IPS-15b (cell line): ENCODE measurements at regions not wholly inside any gene's neighbourhood (a gene's known extent, or its start where the extent isn't known, plus 50 kb on each side); places are given as distances from the start of the nearest gene placed in this dataset.

Experiments
- H3K27me3 ChIP-seq: one replicate; pipeline ENCODE4 v1.6.1; 2013; ENCODE audit warnings: low read length; ENCODE audit not compliant: control insufficient read depth, insufficient read depth
- H3K36me3 ChIP-seq: one replicate; pipeline ENCODE4 v1.6.1; 2013; ENCODE audit warnings: low read length; ENCODE audit not compliant: control insufficient read depth, insufficient read depth
- H3K4me1 ChIP-seq: one replicate; pipeline ENCODE4 v1.6.1; 2013; ENCODE audit warnings: mild to moderate bottlenecking, low read length; ENCODE audit not compliant: control insufficient read depth, insufficient read depth
- H3K4me3 ChIP-seq: one replicate; pipeline ENCODE4 v1.5.1; 2013; ENCODE audit warnings: low read depth, low read length
- H3K9ac ChIP-seq: one replicate; pipeline ENCODE4 v1.6.1; 2013; ENCODE audit warnings: low read depth, mild to moderate bottlenecking, low read length
- H3K9me3 ChIP-seq: one replicate; pipeline ENCODE4 v1.6.1; 2013; ENCODE audit warnings: mild to moderate bottlenecking, low read length; ENCODE audit not compliant: control insufficient read depth, insufficient read depth

DNA sequence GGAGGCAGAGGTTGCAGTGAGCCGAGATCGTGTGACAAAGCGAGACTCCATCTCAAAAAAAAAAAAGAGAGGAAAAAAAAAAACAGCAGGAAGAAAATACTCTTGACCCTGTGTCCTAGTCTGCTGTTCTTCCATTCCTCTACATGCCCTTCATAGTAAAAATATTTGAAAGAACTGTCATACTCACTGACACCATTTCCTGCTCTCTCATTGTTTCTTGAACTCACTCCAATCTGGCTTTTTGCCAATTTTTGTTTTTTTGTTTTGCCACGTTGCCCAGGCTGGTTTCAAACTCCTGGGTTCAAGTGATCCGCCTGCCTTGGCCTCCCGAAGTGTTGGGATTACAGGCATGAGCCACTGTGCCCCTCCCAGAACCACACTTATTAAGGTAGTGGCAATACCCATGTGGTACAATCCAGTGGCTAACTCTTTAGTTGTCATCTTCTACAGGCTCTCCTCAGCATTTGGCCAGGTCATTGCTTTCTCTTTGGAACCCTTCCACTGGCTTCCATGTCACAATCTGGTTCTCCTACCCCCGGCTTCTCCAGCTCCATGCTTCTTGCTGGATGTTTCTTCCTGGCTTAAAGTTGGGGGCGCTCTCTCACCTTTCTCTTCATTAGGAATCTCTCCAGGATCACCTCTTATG, 238.2 kb upstream of the C2CD4B start:
- Histone ChIP-seq H3K27me3 (no peaks in the 10 kb centered on the region), H3K4me1 (no peaks in the 10 kb centered on the region), H3K9me3 (no peaks in the 10 kb centered on the region), H3K9ac (no peak overlapping the region), H3K36me3 (peaks cover 3% of the 10 kb centered on the region), H3K4me3 (no peak overlapping the region)

GRCh38 chr15:62404194-62404985, 239.3 kb upstream of the C2CD4B start:
- H3K9ac ChIP-seq: no peak overlapping the region
- H3K27me3 ChIP-seq: no peaks in the 10 kb centered on the region
- H3K4me1 ChIP-seq: no peaks in the 10 kb centered on the region
- no peaks in the 10 kb centered on the region for H3K9me3 ChIP-seq
- peaks cover under 1% of the 10 kb centered on the region for H3K36me3 ChIP-seq
- H3K4me3 ChIP-seq: no peak overlapping the region

DNA sequence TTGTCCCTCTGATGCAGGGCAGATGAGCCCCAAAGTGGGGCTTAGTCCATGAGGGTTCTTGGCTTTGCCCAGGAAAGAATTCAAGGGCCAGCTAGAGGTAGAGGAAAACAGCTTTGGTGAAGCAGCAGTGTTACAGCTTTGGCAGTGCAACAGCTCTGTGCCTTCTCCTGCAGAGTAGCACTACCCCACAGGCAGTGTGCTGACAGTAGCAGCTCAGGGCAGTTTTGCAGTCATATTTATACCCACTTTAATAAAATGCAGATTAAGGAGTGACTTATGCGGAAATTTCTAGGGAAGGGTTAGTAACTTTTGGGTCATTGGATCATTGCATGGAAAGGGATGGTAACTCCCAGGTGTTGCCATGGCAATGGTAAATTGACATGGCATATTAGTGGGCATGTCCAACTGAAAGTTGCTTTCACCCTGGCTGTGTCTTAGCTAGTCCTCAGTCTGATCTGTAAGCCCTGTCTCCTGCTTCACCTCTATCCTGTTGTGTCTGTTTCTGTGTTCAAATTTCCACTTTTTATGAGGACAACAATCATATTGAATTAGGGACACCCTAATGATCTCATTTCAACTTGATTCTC, 241.3 kb upstream of the C2CD4B start:
- no peaks in the 10 kb centered on the region for H3K27me3 ChIP-seq
- H3K36me3 ChIP-seq: no peaks in the 10 kb centered on the region
- no peaks in the 10 kb centered on the region for H3K9me3 ChIP-seq
- no peak overlapping the region for H3K4me3 ChIP-seq
- no peaks in the 10 kb centered on the region for H3K4me1 ChIP-seq
- H3K9ac ChIP-seq: no peak overlapping the region

DNA sequence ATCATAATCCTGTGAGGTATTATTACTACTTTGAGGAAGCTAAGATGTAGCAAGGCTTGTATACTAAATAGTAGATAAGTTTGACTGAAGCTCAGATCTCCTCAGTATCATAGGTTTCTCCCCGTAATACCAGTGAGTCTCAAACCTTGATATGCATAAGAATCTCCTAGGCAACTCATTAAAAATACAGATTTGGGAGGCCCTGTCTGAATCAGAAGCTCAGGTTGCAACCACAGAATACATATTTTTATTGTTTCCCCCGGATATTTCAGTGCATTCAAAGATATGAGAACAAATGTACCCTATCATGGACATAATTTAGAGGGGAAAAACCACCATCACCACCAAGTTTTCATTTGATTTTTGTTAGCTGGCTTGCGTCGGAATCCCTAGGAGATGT, 242.1 kb upstream of the C2CD4B start:
- no peak overlapping the region for H3K9ac ChIP-seq
- H3K9me3 ChIP-seq: no peaks in the 10 kb centered on the region
- H3K4me1 ChIP-seq: no peaks in the 10 kb centered on the region
- no peak overlapping the region for H3K4me3 ChIP-seq
- H3K27me3 ChIP-seq: no peaks in the 10 kb centered on the region
- no peaks in the 10 kb centered on the region for H3K36me3 ChIP-seq

DNA sequence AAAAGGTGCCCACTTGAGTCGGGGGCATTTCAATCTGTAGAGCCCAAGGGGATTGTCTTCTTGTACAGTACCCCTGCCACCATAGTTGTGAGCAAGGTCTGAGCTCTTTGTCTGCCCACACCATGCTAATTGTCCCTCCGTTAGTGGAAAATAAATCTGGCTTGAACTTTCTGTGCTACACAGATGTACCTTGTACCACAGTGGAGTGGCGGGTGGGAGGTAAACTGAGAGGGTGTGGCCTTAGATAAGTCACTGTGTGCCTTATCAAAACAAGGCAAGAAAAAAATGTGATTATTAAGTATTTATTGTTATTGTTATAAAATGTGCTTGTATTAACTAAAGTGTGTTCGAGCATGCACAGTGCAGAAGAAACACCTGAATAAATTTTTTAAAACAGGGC, 242.9 kb upstream of the C2CD4B start:
- Histone ChIP-seq H3K36me3 (no peaks in the 10 kb centered on the region), H3K9ac (no peak overlapping the region), H3K4me3 (no peak overlapping the region), H3K4me1 (no peaks in the 10 kb centered on the region), H3K27me3 (no peaks in the 10 kb centered on the region), H3K9me3 (no peaks in the 10 kb centered on the region)

DNA sequence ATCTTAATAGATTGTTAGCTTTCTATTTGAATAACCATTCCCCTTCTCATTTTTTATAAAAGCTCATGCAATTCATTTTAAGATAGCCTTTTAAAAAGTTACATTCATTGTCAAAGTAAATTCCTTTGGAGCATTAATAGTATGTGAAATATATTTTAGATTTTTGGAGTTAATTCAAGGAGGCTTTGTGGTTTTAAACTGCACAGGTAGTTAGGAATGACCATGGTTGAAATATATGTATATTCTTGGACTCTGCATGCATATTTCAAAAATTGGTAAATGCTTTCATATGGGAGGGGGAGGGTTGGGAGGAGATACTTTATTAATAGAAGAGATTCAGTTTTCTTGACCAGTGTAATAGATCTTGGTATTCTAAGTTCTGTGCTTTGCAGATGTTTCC, 244.4 kb upstream of the C2CD4B start:
- Histone ChIP-seq H3K27me3 (no peaks in the 10 kb centered on the region), H3K4me1 (no peaks in the 10 kb centered on the region), H3K9ac (no peak overlapping the region), H3K4me3 (no peak overlapping the region), H3K36me3 (no peaks in the 10 kb centered on the region), H3K9me3 (no peaks in the 10 kb centered on the region)

DNA sequence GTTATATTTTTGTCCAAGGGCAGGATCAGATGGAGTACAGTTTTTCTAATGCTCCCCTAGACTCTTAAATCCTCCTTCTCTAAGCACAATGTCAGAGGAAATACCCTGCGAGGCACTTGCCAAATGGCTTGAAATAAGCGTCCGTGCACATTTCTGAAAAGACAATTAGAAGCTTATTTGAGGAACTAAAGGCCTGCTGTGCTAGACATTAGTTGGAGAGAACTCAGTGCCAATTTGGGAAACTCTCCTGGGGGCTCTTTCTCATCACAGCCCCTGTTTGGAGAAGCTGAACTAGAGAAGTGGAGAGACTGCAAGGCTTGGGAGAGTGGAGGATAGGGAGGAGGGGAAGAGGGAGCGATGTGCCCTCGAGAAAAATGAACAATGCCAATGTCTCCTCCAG, 247.6 kb upstream of the C2CD4B start:
- Histone ChIP-seq H3K4me1 (no peaks in the 10 kb centered on the region), H3K36me3 (no peaks in the 10 kb centered on the region), H3K27me3 (no peaks in the 10 kb centered on the region), H3K9ac (no peak overlapping the region), H3K9me3 (no peaks in the 10 kb centered on the region), H3K4me3 (no peak overlapping the region)

DNA sequence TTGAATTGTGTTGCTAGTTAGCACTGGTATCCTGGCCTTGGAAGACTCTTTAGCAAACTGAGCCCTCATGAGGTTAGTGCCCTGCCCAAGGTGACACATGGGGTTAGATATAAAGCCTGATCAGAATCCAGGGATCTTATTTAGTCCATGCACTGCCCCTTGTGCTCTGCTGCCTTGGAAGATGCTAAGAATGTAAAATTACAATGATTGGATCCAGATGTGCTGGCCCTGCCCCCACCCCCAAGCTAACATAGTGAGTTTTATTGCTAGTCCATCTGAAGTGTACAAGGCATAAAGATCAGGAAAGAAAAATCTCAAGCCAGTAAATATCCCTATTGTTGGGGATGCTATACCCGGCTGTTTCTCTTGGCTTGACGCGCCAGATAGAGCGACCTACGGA, 248.1 kb upstream of the C2CD4B start:
- Histone ChIP-seq H3K4me1 (no peaks in the 10 kb centered on the region), H3K27me3 (no peaks in the 10 kb centered on the region), H3K36me3 (no peaks in the 10 kb centered on the region), H3K9ac (no peak overlapping the region), H3K4me3 (no peak overlapping the region), H3K9me3 (no peaks in the 10 kb centered on the region)

GRCh38 chr15:62413786-62414185, 248.7 kb upstream of the C2CD4B start:
- Histone ChIP-seq H3K27me3 (no peaks in the 10 kb centered on the region), H3K9ac (no peak overlapping the region), H3K36me3 (no peaks in the 10 kb centered on the region), H3K9me3 (no peaks in the 10 kb centered on the region), H3K4me1 (no peaks in the 10 kb centered on the region), H3K4me3 (no peak overlapping the region)

DNA sequence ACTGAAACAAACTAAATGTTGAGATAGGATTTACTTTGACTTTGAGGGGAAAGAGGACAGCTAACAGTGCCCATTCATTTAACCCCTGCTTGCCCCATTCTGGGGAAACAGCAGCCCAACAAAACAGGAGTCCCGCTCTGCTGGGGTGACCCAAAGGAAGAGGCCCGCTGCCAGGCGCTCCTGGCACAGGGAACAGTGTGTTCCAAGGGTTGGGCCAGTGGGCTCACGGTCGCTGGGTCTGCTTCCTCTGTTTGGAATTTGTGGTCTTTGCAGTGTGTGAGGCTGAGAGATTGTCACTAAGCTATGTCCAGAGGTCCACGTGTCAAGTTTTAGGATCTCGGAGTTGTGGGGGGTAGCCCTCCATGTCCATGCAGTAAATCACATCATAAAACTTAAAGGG, 250.4 kb upstream of the C2CD4B start:
- H3K9ac ChIP-seq: no peak overlapping the region
- no peaks in the 10 kb centered on the region for H3K27me3 ChIP-seq
- no peaks in the 10 kb centered on the region for H3K9me3 ChIP-seq
- H3K36me3 ChIP-seq: no peaks in the 10 kb centered on the region
- no peaks in the 10 kb centered on the region for H3K4me1 ChIP-seq
- no peak overlapping the region for H3K4me3 ChIP-seq

DNA sequence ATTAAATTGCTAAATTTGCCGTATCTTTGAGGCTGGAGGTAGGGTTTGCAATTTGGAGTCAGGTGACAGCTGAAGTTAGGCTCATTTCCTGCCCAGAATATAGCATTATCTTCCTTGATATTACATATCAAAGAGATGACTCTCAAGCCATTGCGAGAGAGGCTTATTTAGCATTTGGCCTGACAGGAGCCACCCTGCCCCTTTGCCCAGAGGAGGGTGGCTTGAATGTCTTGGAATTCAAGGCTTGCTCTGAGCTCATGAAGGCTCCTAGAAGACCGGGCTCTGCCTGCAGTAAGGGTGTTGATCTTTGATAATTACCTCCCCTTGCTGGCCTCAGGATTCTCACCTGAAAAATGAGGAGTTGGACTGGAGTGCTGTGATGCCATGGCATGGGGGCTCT, 251.4 kb upstream of the C2CD4B start:
- no peaks in the 10 kb centered on the region for H3K9me3 ChIP-seq
- no peaks in the 10 kb centered on the region for H3K4me1 ChIP-seq
- H3K36me3 ChIP-seq: no peaks in the 10 kb centered on the region
- H3K27me3 ChIP-seq: no peaks in the 10 kb centered on the region
- no peak overlapping the region for H3K9ac ChIP-seq
- no peak overlapping the region for H3K4me3 ChIP-seq

DNA sequence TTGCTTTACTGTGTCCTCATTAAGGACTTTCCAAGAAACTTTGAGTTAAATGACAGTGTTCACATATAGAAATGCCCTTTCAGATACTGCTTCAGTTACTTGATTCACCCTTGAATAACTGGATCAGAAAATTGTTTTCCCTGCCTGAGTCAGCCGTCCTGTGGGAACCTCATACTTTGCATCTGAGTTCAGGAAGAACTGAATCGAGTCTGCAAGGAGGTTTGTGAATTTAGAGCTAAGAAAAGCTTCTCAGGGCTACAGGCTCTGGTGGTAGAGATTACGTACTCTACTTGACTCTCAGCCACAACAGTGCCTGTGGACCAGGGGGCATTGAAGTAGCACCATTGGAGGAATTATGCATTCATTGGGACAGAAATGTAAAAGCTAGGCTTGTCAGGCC, 252.4 kb upstream of the C2CD4B start:
- Histone ChIP-seq H3K9ac (no peak overlapping the region), H3K4me3 (no peak overlapping the region), H3K27me3 (no peaks in the 10 kb centered on the region), H3K9me3 (no peaks in the 10 kb centered on the region), H3K36me3 (no peaks in the 10 kb centered on the region), H3K4me1 (no peaks in the 10 kb centered on the region)
